Upper lobe of right lung (tissue), 1 donor: ENCODE measurements at regions not wholly inside any gene's neighbourhood (a gene's known extent, or its start where the extent isn't known, plus 50 kb on each side); places are given as distances from the start of the nearest gene placed in this dataset.
"Not testable (repeated sequence)": the region's sequence is repeated elsewhere in the genome, so short reads cannot be mapped to it uniquely, and the experiment has no call there.

Experiments
- ATAC-seq: fragments of 200-7000 bp; cut with Tn5 transposase; one replicate; pipeline ENCODE4 v1.9.1; 2020; ENCODE audit warnings: mild to moderate bottlenecking, moderate library complexity
- DNase-seq: peaks from one replicate; pipeline ENCODE4 v3.0.0-alpha.2; 2020
- H3K27ac ChIP-seq: fragments of 200-600 bp; one replicate; pipeline ENCODE4 v1.8.0; 2022
- H3K27me3 ChIP-seq: fragments of 200-600 bp; one replicate; pipeline ENCODE4 v1.8.0; 2022; ENCODE audit warnings: mild to moderate bottlenecking
- H3K36me3 ChIP-seq: fragments of 200-600 bp; one replicate; pipeline ENCODE4 v1.8.0; 2022
- H3K4me1 ChIP-seq: fragments of 200-600 bp; one replicate; pipeline ENCODE4 v1.8.0; 2022
- H3K4me3 ChIP-seq: fragments of 200-600 bp; one replicate; pipeline ENCODE4 v1.8.0; 2022; ENCODE audit warnings: mild to moderate bottlenecking
- H3K9me3 ChIP-seq: fragments of 200-600 bp; one replicate; pipeline ENCODE4 v1.8.0; 2022
- intact Hi-C: fragments of 100-400 bp; cut with DNase I; formaldehyde crosslinking; loops from one replicate; pipeline ENCODE4 v1.11.0; 2022
- TF ChIP-seq, protein P1 (sequence below): fragments of 200-600 bp; IDR thresholded peaks from one replicate; pipeline ENCODE4 v1.8.0; 2022; ENCODE audit warnings: antibody characterized with exemption
- donor health status: DM: no; HTN: yes; CAD: no; lungs with severe emphysema.

DNA sequence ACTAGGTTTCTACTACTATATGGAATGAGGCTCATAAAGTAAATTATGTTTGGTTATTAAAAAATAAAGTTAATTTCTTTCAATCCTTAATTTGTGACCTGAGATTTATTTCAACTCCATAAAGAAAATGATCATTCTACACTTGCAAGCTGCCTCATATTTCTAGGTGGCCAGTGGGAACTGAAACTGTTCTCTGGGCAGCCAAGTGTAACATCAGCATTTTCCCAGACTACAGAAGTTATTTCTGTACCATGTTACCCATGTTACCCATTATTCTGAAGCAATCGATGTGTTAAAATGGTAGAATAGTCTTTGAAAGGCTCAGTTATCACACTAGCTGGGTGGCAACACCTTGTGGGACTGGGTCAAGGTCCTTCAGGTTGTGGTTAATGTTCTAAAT is 139.3 kb upstream of the FBXO11 start:
- H3K36me3 ChIP-seq = no peaks in the 10 kb centered on the region
- TF ChIP-seq, protein P1, sequence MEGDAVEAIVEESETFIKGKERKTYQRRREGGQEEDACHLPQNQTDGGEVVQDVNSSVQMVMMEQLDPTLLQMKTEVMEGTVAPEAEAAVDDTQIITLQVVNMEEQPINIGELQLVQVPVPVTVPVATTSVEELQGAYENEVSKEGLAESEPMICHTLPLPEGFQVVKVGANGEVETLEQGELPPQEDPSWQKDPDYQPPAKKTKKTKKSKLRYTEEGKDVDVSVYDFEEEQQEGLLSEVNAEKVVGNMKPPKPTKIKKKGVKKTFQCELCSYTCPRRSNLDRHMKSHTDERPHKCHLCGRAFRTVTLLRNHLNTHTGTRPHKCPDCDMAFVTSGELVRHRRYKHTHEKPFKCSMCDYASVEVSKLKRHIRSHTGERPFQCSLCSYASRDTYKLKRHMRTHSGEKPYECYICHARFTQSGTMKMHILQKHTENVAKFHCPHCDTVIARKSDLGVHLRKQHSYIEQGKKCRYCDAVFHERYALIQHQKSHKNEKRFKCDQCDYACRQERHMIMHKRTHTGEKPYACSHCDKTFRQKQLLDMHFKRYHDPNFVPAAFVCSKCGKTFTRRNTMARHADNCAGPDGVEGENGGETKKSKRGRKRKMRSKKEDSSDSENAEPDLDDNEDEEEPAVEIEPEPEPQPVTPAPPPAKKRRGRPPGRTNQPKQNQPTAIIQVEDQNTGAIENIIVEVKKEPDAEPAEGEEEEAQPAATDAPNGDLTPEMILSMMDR = no peak
- ATAC-seq = no peak
- H3K4me3 ChIP-seq = no peak overlapping the region
- no peak overlapping the region for H3K27ac ChIP-seq
- intact Hi-C loops = no loop called here
- no peak for DNase-seq
- peaks cover 6% of the 10 kb centered on the region for H3K27me3 ChIP-seq
- no peaks in the 10 kb centered on the region for H3K9me3 ChIP-seq
- H3K4me1 ChIP-seq = no peaks in the 10 kb centered on the region

DNA sequence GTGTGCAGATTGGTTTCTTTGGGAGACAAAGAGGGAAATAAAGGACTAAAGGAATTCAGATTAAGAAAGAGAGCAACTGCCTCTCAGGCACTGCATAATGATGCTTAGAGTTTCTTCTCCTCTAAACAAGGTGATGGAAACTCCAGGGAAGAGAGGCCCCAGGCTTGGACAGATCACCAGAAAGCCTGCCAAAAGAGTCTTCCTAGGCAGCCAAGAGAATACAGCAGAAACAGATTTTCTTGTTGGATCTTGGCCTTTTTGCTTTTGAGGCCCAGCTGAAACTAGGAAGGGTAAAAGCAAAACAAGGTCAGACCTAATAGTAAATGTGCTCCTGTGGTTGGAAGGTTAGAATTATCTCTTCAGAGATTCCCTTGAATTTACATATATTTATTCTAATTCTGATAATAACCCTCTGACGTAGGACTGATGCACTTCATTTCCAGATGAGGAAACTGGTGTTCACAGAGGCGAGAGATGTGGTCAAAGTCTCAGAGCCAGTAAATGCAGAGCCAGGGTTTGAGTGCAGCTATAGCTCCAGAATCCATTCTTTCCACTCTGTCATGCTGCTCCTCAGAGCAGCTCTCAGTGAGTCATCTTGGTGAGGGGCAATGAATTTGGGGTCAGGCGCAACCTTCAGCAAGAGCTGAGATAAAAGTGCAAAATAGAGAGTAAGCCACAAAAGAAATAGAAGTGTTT is 142.3 kb upstream of the FBXO11 start:
- Histone ChIP-seq H3K4me3 (no peak overlapping the region), H3K27ac (no peak overlapping the region), H3K27me3 (no peaks in the 10 kb centered on the region), H3K9me3 (no peaks in the 10 kb centered on the region), H3K36me3 (no peaks in the 10 kb centered on the region), H3K4me1 (no peaks in the 10 kb centered on the region)
- intact Hi-C loops = no loop called here
- ATAC-seq = no peak
- no peak for DNase-seq
- TF ChIP-seq, protein P1 = no peak

DNA sequence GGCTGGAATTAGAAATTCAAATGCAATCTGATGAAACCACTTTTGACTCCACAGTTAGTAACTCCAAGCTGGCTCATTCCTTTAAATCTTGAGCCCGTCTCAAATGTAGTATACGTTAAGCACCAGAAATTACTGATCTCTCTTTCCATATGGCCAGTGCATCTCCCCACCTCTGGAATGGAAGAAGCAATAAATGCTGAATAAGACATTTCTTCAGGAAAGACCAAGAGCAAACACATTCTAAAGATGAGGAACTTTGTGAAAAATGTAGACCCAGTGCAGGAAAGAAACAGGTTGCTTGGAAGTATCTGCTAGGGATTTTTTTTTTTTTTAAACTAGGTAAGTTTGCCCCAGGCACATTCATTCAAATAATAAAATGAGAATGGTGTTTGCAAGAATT is 143.1 kb upstream of the FBXO11 start:
- DNase-seq = no peak
- Histone ChIP-seq H3K9me3 (no peaks in the 10 kb centered on the region), H3K36me3 (no peaks in the 10 kb centered on the region), H3K4me3 (no peak overlapping the region), H3K27me3 (no peaks in the 10 kb centered on the region), H3K27ac (no peak overlapping the region), H3K4me1 (no peaks in the 10 kb centered on the region)
- no peak for ATAC-seq
- TF ChIP-seq, protein P1 = no peak
- intact Hi-C loops = no loop called here

- no peaks in the 10 kb centered on the region for H3K27me3 ChIP-seq
- intact Hi-C loops = no loop called here
- no peak overlapping the region for H3K4me3 ChIP-seq
- no peaks in the 10 kb centered on the region for H3K4me1 ChIP-seq
- H3K27ac ChIP-seq = no peak overlapping the region
- H3K9me3 ChIP-seq = no peaks in the 10 kb centered on the region
- no peaks in the 10 kb centered on the region for H3K36me3 ChIP-seq
- DNase-seq (no peak), ATAC-seq (no peak)
- TF ChIP-seq, protein P1 = no peak
These were observed 144.4 kb upstream of the FBXO11 start for GRCh38 chr2:48050711-48051110.

DNA sequence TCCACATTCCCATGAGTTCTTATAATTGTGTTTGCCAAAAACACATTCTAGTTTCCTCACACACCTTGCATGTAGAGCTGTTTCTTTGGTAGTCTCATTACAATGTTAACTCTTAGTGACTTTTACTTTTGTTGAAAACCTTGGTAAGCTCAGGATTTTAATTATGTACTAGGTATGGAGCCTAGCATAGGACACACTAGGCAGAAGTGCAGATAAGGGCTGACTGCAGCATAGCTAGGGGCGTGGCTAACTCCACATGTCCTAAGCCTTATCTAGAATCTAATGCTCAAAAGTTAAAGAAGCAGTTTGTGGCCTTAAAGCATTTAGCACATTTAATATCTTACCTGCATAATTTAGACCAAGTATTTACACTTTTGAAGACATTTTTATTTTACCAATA is 153.7 kb upstream of the FBXO11 start:
- no peak overlapping the region for H3K4me3 ChIP-seq
- intact Hi-C loops = no loop called here

GRCh38 chr2:48061656-48062055 is 155.4 kb upstream of the FBXO11 start:
- ATAC-seq, H3K36me3 ChIP-seq, intact Hi-C loops, H3K27ac ChIP-seq, H3K4me1 ChIP-seq, H3K9me3 ChIP-seq, DNase-seq, H3K4me3 ChIP-seq, H3K27me3 ChIP-seq: not testable (repeated sequence)

More for the DNA sequence above, 153.7 kb upstream of the FBXO11 start:
- H3K4me1 ChIP-seq = no peaks in the 10 kb centered on the region
- H3K9me3 ChIP-seq = no peaks in the 10 kb centered on the region
- no peak overlapping the region for H3K27ac ChIP-seq
- no peaks in the 10 kb centered on the region for H3K36me3 ChIP-seq
- no peak for ATAC-seq
- TF ChIP-seq, protein P1 = no peak
- no peaks in the 10 kb centered on the region for H3K27me3 ChIP-seq
- DNase-seq = no peak
